ENCODE measurements at regions not wholly inside any gene's neighbourhood (a gene's known extent, or its start where the extent isn't known, plus 50 kb on each side); places are given as distances from the start of the nearest gene placed in this dataset.
A peak's percentile ranks its signal among the peaks of the same experiment; 100 is the strongest.

GRCh38 chr5:163623524-163623923, 118.1 kb downstream of the MAT2B start:
- DNase-seq, result no peak

DNA sequence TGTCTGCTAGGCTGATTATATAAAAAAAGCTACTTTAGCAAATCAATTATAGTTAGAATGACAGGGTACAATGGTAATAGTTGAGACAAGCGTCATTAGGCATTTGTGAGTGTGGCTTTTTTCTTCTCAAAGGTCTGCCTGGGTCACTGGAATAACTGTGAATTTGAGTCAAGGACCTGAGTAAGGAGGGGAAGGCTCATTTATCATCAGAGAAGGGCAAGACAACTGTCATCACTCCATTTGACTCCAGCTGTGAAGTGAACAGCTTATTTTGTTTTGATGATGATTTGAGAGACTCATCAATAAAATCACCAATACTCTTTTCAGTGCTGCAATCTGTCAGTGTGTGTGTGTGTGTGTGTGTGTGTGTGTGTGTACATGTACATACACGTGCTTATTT, 118.6 kb downstream of the MAT2B start:
- DNase-seq, result peak; percentile 53

- DNase-seq, result peak; percentile 78
Measured at GRCh38 chr5:163624431-163624830, 119.0 kb downstream of the MAT2B start.

- DNase-seq, result no peak
Measured at GRCh38 chr5:163626904-163627434, 121.5 kb downstream of the MAT2B start.

GRCh38 chr5:163631856-163632255, 126.4 kb downstream of the MAT2B start:
- DNase-seq, result no peak

DNA sequence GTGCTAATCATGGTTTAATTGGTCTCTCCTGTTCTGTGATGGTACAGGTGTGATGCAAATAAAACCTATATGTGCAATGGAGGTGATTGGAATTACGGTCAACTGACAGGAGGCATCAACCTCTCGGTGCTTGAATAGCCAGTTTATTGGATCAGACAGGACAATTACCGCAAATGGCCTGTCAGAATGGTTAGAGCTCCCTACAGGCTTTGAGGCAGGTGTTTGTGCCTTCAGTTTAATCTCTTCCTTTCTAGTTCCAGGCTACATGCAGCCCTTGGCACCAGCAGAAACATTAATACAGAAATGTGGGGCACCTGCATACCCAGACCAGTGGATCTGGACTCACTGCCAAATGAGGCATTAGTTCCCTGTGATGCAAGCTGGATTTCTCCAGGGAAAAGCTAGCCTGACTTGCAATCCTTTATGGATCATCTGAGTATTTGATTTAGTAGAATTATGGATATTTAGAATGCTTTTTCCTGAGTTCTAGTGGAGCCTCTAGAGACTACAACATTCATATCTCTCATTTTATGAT, 128.6 kb downstream of the MAT2B start:
- DNase-seq, result no peak

GRCh38 chr5:163635631-163636030, 130.2 kb downstream of the MAT2B start:
- DNase-seq, result no peak

GRCh38 chr5:163642904-163643303, 137.5 kb downstream of the MAT2B start:
- no peak for DNase-seq

- no peak for DNase-seq
Measured at GRCh38 chr5:163645421-163646416, 140.3 kb downstream of the MAT2B start.

DNA sequence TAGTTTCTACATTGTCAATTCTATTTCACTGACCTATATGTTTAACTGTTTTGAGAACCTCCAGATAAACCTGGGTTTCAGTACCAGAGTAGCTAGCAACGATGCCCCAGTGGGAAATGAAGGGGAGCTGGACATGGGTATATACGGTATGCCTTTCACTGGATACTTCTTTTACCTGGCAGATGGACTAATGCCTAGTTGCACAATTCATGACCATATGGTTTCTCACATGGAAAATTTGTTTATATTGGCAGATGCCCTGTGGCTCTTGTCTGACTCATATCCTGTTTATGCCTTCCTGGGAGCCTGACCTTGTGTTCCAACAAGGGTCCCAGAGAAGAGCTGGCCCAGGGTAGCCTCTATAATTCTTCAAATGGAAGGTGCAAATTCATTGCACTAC, 144.1 kb downstream of the MAT2B start:
- peak; percentile 16 for DNase-seq

- DNase-seq, result no peak
Measured at GRCh38 chr5:163653526-163653925, 148.1 kb downstream of the MAT2B start.

- DNase-seq, result peak; percentile 5
Measured at GRCh38 chr5:163658702-163659567, 153.5 kb downstream of the MAT2B start.

DNA sequence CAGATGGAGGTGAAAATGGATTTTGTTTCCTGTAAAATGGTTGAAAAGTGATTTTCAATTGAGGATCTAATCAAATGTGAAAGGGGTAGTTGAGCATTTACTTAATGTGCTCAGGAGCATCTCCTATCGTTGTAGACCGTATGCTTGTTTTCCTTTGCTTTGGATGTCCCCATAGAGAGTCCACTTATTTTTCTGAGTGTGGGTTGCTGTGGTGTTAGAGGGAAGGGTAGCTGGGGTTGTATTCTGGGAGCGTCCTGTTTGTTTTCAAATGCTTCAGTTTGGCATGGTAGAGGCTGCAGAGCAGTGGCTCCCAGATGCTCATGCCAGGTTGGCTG, 154.1 kb downstream of the MAT2B start:
- DNase-seq, result no peak

GRCh38 chr5:163660486-163660885, 155.1 kb downstream of the MAT2B start:
- no peak for DNase-seq

GRCh38 chr5:163661360-163661759, 155.9 kb downstream of the MAT2B start:
- no peak for DNase-seq

GRCh38 chr5:163670036-163670435, 164.6 kb downstream of the MAT2B start:
- DNase-seq, result peak; percentile 36

DNA sequence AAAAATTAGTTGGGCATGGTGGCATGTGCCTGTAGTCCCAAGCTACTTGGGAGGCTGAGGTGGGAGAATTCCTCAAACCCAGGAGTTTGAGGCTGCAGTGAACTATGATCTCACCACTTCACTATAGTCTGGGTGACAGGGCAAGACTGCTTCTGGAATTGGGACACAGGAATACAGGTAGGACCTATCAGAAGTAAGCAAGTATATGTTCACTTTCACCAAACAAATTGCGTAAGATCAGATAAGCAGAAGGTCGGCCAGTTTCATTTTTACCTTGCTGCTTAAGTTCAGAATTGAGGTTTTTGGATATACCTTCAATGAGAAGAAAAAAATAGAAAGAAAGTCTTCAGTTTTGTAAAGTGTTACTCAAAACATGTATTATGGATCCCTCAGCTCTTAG, 171.7 kb downstream of the MAT2B start:
- no peak for DNase-seq

DNA sequence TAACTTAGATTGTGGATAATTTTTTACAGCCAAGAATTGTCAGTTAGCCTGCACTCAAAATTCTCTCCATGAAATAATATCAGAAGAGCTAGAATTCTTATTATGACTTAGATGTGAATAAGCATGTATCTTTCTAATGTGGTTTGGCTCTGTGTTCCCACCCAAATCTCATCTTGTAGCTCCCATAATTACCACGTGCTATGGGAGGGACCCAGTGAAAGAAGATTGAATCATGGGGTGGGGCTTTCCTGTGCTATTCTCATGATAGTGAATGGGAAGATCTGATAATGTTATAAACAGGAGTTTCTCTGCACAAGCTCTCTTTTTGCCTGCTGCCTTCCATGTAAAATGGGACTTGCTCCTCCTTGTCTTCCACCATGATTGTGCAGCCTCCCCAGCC, 176.8 kb downstream of the MAT2B start:
- DNase-seq, result no peak

DNA sequence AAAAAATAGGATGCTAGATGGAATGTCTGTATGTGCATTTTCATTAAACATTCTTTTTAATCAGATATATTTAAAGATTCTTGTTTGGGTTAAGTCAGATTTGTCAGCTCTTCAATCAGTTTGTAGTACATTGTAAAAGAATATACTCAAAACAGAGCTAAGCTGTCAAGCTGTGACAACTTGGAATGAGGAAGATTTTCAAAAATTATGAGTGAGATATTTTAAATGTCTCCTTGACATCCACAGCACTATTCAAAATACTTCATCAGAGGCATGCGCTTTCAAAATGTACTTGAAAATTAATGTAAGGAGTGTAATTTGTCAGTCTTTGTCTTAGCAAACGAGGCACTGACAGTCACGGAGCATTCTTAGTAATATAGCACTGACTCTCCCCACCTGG, 182.0 kb downstream of the MAT2B start:
- no peak for DNase-seq

GRCh38 chr5:163692091-163692490, 186.7 kb downstream of the MAT2B start:
- no peak for DNase-seq

DNA sequence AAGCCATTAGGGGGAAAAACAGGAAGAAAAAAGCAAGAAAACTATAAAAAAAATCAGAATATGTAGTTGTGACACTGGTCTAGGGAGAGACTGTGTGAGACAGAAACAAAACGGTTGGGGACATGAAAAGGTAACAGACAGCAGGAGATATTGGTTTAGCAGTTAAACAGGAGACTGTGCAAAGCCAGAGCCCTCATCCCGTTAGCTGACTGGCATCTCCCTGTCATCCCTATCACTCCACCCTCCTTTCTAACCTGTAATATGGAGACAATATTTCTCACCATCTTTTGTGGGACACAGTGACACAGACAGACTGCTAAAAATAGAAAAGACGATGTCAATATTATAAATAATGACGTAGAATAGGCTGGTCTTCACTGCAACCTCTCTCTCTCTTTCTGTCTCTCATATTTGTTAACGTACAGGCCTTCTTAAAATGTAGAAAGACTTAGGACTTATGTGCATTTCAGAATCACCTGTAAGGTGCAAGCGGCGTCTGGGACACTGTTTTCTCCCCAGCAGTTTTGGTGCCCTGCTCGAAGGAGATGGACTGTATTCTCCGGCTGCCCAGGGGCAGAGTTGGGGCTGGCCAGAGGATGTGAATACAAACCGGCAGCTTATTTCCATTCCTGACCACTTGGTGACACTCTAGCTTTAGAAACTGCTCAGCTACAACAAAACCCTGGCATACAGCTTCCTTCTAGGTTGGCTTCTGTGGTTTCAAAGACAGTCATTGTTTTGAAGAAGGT, 190.6 kb downstream of the MAT2B start:
- peak; percentile 85 for DNase-seq

GRCh38 chr5:163696579-163696887, 191.1 kb downstream of the MAT2B start:
- DNase-seq, result no peak

All from fibroblast of skin of abdomen (primary cell).